ENCODE measurements at regions not wholly inside any gene's neighbourhood (a gene's known extent, or its start where the extent isn't known, plus 50 kb on each side); places are given as distances from the start of the nearest gene placed in this dataset.

DNA sequence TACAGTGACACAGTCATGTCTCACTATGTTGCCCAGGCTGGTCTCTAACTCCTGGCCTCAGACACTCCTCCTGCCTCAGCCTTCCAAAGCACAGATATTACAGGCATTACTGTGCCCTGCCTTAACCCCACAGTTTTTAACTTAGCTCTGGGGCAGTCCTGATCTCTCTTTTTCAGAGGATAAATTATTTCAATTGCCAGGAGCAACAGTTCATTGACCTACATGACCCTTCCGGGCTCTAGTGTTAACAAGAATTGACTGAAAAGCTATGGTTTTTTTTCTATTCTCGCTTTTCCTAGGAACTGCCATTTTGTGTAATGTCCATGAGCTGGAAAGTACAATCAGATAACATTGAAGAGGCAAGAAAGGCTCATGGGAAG lies 92.8 kb downstream of the HNRNPLL start:
- no peak overlapping the region for H3K27ac ChIP-seq
- H3K27me3 ChIP-seq = no peaks in the 10 kb centered on the region
- WGBS, 2 donors = 92 to 93% methylated on average over 2 of the region's 2 CpGs
- no peak for ATAC-seq
- no peak for DNase-seq
- no peaks in the 10 kb centered on the region for H3K4me1 ChIP-seq
- TF ChIP-seq, protein P1, sequence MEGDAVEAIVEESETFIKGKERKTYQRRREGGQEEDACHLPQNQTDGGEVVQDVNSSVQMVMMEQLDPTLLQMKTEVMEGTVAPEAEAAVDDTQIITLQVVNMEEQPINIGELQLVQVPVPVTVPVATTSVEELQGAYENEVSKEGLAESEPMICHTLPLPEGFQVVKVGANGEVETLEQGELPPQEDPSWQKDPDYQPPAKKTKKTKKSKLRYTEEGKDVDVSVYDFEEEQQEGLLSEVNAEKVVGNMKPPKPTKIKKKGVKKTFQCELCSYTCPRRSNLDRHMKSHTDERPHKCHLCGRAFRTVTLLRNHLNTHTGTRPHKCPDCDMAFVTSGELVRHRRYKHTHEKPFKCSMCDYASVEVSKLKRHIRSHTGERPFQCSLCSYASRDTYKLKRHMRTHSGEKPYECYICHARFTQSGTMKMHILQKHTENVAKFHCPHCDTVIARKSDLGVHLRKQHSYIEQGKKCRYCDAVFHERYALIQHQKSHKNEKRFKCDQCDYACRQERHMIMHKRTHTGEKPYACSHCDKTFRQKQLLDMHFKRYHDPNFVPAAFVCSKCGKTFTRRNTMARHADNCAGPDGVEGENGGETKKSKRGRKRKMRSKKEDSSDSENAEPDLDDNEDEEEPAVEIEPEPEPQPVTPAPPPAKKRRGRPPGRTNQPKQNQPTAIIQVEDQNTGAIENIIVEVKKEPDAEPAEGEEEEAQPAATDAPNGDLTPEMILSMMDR (IDR thresholded peaks at IDR 0.05) = no peak
- intact Hi-C loops (cut with DNase I) = no loop called here
- no peak overlapping the region for H3K4me3 ChIP-seq
- no peaks in the 10 kb centered on the region for H3K9me3 ChIP-seq
- H3K36me3 ChIP-seq = no peaks in the 10 kb centered on the region
- FAIRE-seq = no peak

- WGBS, 2 donors = 48 to 51% methylated on average over 5 of the region's 5 CpGs
- no peak for DNase-seq
- ATAC-seq = peak; percentile 38 to 69 (median 54)
These were observed 93.3 kb downstream of the HNRNPLL start for GRCh38 chr2:38509314-38509946.

GRCh38 chr2:38508311-38509039 lies 94.3 kb downstream of the HNRNPLL start:
- H3K27me3 ChIP-seq = no peaks in the 10 kb centered on the region

More at GRCh38 chr2:38509314-38509946, 93.3 kb downstream of the HNRNPLL start:
- no peaks in the 10 kb centered on the region for H3K4me1 ChIP-seq
- H3K9me3 ChIP-seq = no peaks in the 10 kb centered on the region
- H3K27ac ChIP-seq = no peak overlapping the region
- intact Hi-C loops (cut with DNase I) = no loop called here
- no peaks in the 10 kb centered on the region for H3K27me3 ChIP-seq
- H3K36me3 ChIP-seq = no peaks in the 10 kb centered on the region
- H3K4me3 ChIP-seq = no peak overlapping the region
- TF ChIP-seq, protein P1 (IDR thresholded peaks at IDR 0.05) = no peak
- FAIRE-seq = no peak

DNA sequence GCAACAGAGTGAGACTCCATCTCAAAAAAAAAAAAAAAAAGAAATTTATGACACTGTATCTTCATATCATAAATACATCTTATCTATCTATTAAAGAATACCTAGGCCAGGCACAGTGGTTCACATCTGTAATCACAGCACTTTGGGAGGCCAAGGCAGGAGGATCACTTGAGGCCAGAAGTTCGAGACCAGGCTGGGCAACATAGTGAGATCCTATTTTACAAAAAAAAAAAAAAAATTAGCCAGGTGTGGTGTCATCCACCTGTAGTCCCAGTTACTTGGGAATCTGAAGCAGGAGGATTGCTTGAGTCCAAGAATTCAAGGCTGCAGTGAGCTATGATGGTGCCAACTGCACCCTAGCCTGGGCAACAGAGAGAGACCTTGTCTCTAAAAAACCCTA lies 95.0 kb downstream of the HNRNPLL start:
- WGBS, 2 donors = 87 to 100% methylated on average over 1 of the region's 1 CpG
- Histone ChIP-seq H3K27ac (no peak overlapping the region), H3K27me3 (no peaks in the 10 kb centered on the region), H3K9me3 (no peaks in the 10 kb centered on the region), H3K4me1 (no peaks in the 10 kb centered on the region), H3K4me3 (no peak overlapping the region), H3K36me3 (no peaks in the 10 kb centered on the region)
- intact Hi-C loops (cut with DNase I) = no loop called here
- ATAC-seq = no peak
- TF ChIP-seq, protein P1 (IDR thresholded peaks at IDR 0.05) = no peak
- DNase-seq = no peak
- no peak for FAIRE-seq

More at GRCh38 chr2:38508311-38509039, 94.3 kb downstream of the HNRNPLL start:
- Histone ChIP-seq H3K27ac (no peak overlapping the region), H3K36me3 (no peaks in the 10 kb centered on the region), H3K9me3 (no peaks in the 10 kb centered on the region), H3K4me3 (no peak overlapping the region), H3K4me1 (no peaks in the 10 kb centered on the region)
- TF ChIP-seq, protein P1 (IDR thresholded peaks at IDR 0.05) = no peak
- intact Hi-C loops (cut with DNase I) = no loop called here
- DNase-seq = peak; percentile 38 to 72 (median 64)
- no peak for FAIRE-seq
- peak in 3 of 4 donors; percentile 67 to 77 (median 72) for ATAC-seq
- 51 to 55% methylated on average over 10 of the region's 10 CpGs for WGBS, 2 donors

GRCh38 chr2:38505779-38506178 lies 96.9 kb downstream of the HNRNPLL start:
- no peaks in the 10 kb centered on the region for H3K4me1 ChIP-seq
- H3K27ac ChIP-seq = no peak overlapping the region
- TF ChIP-seq, protein P1 (IDR thresholded peaks at IDR 0.05) = no peak
- ATAC-seq (peak in 3 of 4 donors; percentile 55 to 62 (median 61)), FAIRE-seq (no peak), DNase-seq (peak in 1 of 6 donors; percentile 30)
- no peaks in the 10 kb centered on the region for H3K36me3 ChIP-seq
- H3K9me3 ChIP-seq = no peaks in the 10 kb centered on the region
- 76 to 78% methylated on average over 3 of the region's 3 CpGs for WGBS, 2 donors
- no peak overlapping the region for H3K4me3 ChIP-seq
- no peaks in the 10 kb centered on the region for H3K27me3 ChIP-seq
- intact Hi-C loops (cut with DNase I) = no loop called here

Measured in pancreas (tissue), 10 donors.